ENCODE measurements at regions not wholly inside any gene's neighbourhood (a gene's known extent, or its start where the extent isn't known, plus 50 kb on each side); places are given as distances from the start of the nearest gene placed in this dataset.

DNA sequence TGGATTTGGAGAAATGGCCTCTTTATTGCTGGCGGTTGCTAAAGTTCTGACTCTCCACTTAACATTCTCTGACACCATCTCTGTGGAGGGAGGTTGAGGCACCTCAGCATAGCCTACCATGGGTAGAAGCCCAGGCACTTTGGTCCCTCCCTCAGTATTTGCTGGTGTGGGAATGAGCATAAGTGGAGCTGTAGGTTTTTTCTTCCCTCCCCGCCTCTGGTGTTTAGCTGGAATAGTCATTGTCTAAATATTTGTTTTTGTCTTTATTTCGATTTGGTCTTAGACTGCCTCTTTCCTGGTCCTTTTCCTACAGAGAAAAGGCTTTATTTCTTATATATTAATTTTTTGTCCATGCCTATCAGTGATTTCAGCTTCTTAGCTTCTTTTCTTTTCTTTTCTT, 203.4 kb upstream of the AGR3 start:
- Histone ChIP-seq H3K56ac (replicated peaks; ENCODE audit: insufficient read length, low read depth, low read length) (no peak overlapping the region), H3K27me3 (replicated peaks in 1 of 4; ENCODE audit: control insufficient read depth in 3 of 4, extremely low read depth in 1 of 4, insufficient read depth in 3 of 4, low read length in 3 of 4) (no peaks in the 10 kb centered on the region), H3K4me1 (replicated peaks in 1 of 4; ENCODE audit: control insufficient read depth in 3 of 4, insufficient read depth in 4 of 4, low read length in 3 of 4) (no peaks in the 10 kb centered on the region), H3K79me2 (ENCODE audit: control insufficient read depth in 1 of 2, insufficient read depth in 2 of 2, low read length in 2 of 2) (no peaks in the 10 kb centered on the region), H3K4me2 (ENCODE audit: insufficient read depth in 1 of 2, low read depth in 2 of 2, low read length in 2 of 2) (no peak overlapping the region), H2BK20ac (ENCODE audit: low read length) (no peak overlapping the region), H3K9me3 (ENCODE audit: insufficient read depth in 2 of 2, low read depth in 1 of 2, low read length in 1 of 2) (no peaks in the 10 kb centered on the region), H3K23me2 (ENCODE audit: low read depth, low read length) (no peaks in the 10 kb centered on the region), H3K4me3 (ENCODE audit: extremely low read depth in 1 of 4, insufficient read depth in 2 of 4, low read depth in 3 of 4, low read length in 4 of 4) (no peak overlapping the region), H3K79me1 (ENCODE audit: low read depth, low read length) (no peaks in the 10 kb centered on the region), H4K5ac (ENCODE audit: insufficient read length, low read depth, low read length) (no peak overlapping the region), H3K23ac (ENCODE audit: insufficient read length) (no peak overlapping the region), H3K36me3 (ENCODE audit: control insufficient read depth in 2 of 4, insufficient read depth in 4 of 4, low read length in 3 of 4) (no peaks in the 10 kb centered on the region), H3K14ac (ENCODE audit: insufficient read length) (no peak overlapping the region), H2AFZ (ENCODE audit: low read length) (no peak overlapping the region), H4K91ac (replicated peaks; ENCODE audit: insufficient read length, low read length) (no peak overlapping the region), H3K4ac (replicated peaks; ENCODE audit: insufficient read length, low read depth, low read length) (no peak overlapping the region), H2BK120ac (replicated peaks; ENCODE audit: low read depth, low read length) (no peak overlapping the region), H4K8ac (ENCODE audit: extremely low read depth, insufficient read depth, low read length) (no peak overlapping the region; the same call in 1 of the 2 replicates), H3K18ac (ENCODE audit: extremely low read depth, low read length) (no peak overlapping the region), H4K20me1 (replicated peaks in 1 of 2; ENCODE audit: control insufficient read depth in 1 of 2, insufficient read depth in 2 of 2, low read length in 2 of 2) (no peaks in the 10 kb centered on the region), H2BK5ac (ENCODE audit: low read depth, low read length) (no peak overlapping the region), H2AK5ac (ENCODE audit: low read depth, low read length) (no peak overlapping the region), H2BK15ac (ENCODE audit: low read length) (no peak overlapping the region), H3K9ac (replicated peaks in 1 of 4; ENCODE audit: extremely low read depth in 1 of 4, low read depth in 3 of 4, low read length in 3 of 4) (no peak overlapping the region), H3K27ac (ENCODE audit: low read depth, low read length) (no peak overlapping the region), H2BK12ac (ENCODE audit: low read depth, low read length) (no peak overlapping the region)
- ChIA-PET POLR2A (ENCODE audit: partially characterized antibody) (no interaction called here), CTCF (ENCODE audit: partially characterized antibody) (interaction anchor here (0.6 kb wide), 1 partner anchor 69 kb away, joined by 3 read pairs; no protein-coding TSS in a partner anchor)
- DNase-seq (ENCODE audit: low read depth in 1 of 2, low spot score in 2 of 2) (no peak), FAIRE-seq (no peak)
- 89% methylated on average over 3 of the region's 3 CpGs; no CpG with 5 or more reads in 1 of the 2 experiments for WGBS, 2 experiments (ENCODE audit: extremely low coverage in 1 of 2, insufficient coverage in 1 of 2, insufficient read length in 1 of 2, insufficient replicate concordance in 2 of 2, low coverage in 1 of 2, low lambda C conversion rate in 2 of 2, missing lambda C conversion rate in 1 of 2)
- TF ChIP-seq GTF2F1 (IDR thresholded peaks at IDR 0.05; ENCODE audit: borderline replicate concordance, low read depth, low read length) (no peak), TBP (IDR thresholded peaks at IDR 0.05; ENCODE audit: low read depth, low read length) (no peak), CHD1 (IDR thresholded peaks at IDR 0.05; ENCODE audit: low read depth, low read length) (no peak), TAF1 (IDR thresholded peaks at IDR 0.05; ENCODE audit: low read depth, low read length) (no peak), ZNF274 (IDR thresholded peaks at IDR 0.05; ENCODE audit: borderline replicate concordance, extremely low read depth, low read length) (no peak), RNF2 (IDR thresholded peaks at IDR 0.05; ENCODE audit: borderline replicate concordance, low read depth, low read length, missing control alignments, poor library complexity, severe bottlenecking) (no peak)
- TF ChIP-seq, protein P1, sequence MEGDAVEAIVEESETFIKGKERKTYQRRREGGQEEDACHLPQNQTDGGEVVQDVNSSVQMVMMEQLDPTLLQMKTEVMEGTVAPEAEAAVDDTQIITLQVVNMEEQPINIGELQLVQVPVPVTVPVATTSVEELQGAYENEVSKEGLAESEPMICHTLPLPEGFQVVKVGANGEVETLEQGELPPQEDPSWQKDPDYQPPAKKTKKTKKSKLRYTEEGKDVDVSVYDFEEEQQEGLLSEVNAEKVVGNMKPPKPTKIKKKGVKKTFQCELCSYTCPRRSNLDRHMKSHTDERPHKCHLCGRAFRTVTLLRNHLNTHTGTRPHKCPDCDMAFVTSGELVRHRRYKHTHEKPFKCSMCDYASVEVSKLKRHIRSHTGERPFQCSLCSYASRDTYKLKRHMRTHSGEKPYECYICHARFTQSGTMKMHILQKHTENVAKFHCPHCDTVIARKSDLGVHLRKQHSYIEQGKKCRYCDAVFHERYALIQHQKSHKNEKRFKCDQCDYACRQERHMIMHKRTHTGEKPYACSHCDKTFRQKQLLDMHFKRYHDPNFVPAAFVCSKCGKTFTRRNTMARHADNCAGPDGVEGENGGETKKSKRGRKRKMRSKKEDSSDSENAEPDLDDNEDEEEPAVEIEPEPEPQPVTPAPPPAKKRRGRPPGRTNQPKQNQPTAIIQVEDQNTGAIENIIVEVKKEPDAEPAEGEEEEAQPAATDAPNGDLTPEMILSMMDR (IDR thresholded peaks at IDR 0.05; ENCODE audit: control extremely low read depth in 1 of 3, insufficient read depth in 1 of 3, low read depth in 1 of 3, low read length in 3 of 3) = no peak
